MCF 10A (cell line): ENCODE measurements at regions not wholly inside any gene's neighbourhood (a gene's known extent, or its start where the extent isn't known, plus 50 kb on each side); places are given as distances from the start of the nearest gene placed in this dataset.

Experiments used
- BruUV-seq: library from RNA; stranded (reverse); fragments of 400-500 nt; replicated peaks from 2 replicates; lab custom pipeline; 2021; lab: Mats Ljungman, UMichigan
- CTCF ChIA-PET: fragments of 300-600 bp; sonication (Branson Sonifier 250); formaldehyde crosslinking; extraction: SDS; loops from one replicate; lab custom pipeline; 2021; ENCODE audit warnings: antibody characterized with exemption, inconsistent platforms; lab: Yijun Ruan, JAX
- POLR2A ChIA-PET: fragments of 300-600, 350-650 bp; sonication (Branson Sonifier 250); formaldehyde crosslinking; extraction: SDS; loops from one replicate; lab custom pipeline; 2020; ENCODE audit warnings: antibody characterized with exemption, inconsistent platforms; lab: Yijun Ruan, JAX
- DNase-seq: peaks from one replicate; pipeline ENCODE4 v3.0.0-alpha.2; 2018; ENCODE audit not compliant: unreplicated experiment
- H3K27ac Mint-ChIP-seq: one replicate; pipeline ENCODE4 v1.8.0; 2022; ENCODE audit warnings: mild to moderate bottlenecking, low read depth, mixed read lengths; ENCODE audit not compliant: unreplicated experiment
- H3K27me3 Mint-ChIP-seq: one replicate; pipeline ENCODE4 v1.8.0; 2022; ENCODE audit warnings: mixed read lengths; ENCODE audit not compliant: insufficient read depth, unreplicated experiment
- H3K36me3 Mint-ChIP-seq: one replicate; pipeline ENCODE4 v1.8.0; 2022; ENCODE audit warnings: mild to moderate bottlenecking, moderate library complexity, mixed read lengths; ENCODE audit not compliant: insufficient read depth, unreplicated experiment
- H3K4me1 Mint-ChIP-seq: one replicate; pipeline ENCODE4 v1.8.0; 2022; ENCODE audit warnings: mixed read lengths; ENCODE audit not compliant: insufficient read depth, unreplicated experiment
- H3K4me3 Mint-ChIP-seq: one replicate; pipeline ENCODE4 v1.8.0; 2022; ENCODE audit warnings: mild to moderate bottlenecking, moderate library complexity, mixed read lengths; ENCODE audit not compliant: unreplicated experiment
- H3K9me3 Mint-ChIP-seq: one replicate; pipeline ENCODE4 v1.8.0; 2022; ENCODE audit warnings: mixed read lengths; ENCODE audit not compliant: unreplicated experiment
- CTCF ChIP-seq: fragments of 200-600 bp; IDR thresholded peaks from one replicate; pipeline ENCODE4 v1.8.0; 2022; ENCODE audit warnings: antibody characterized with exemption, mild to moderate bottlenecking; ENCODE audit not compliant: unreplicated experiment
- intact Hi-C: fragments of 100-400 bp; cut with micrococcal nuclease; formaldehyde crosslinking; loops from 2 replicates; pipeline ENCODE4 v1.14.1; 2022

DNA sequence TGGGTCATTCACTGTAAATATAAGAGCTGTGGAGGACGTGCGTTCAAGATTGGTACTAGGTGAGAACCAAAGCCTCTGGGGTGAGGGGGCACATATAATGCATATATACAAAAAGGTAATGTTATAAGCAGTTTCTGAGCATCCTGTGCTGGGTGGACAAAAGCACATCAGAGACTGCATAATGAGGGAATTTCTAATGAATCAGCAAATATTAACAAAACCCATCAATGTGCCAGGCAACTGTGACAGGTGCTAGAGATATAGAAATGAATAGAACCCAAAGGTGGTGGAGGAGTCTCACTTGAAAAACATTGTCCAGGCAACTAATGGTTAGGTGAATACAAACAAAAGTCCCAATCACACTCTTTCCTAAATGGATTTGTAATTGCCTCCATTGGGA lies 74.7 kb downstream of the GPR65 start:
- H3K9me3 Mint-ChIP-seq, result no peaks in the 10 kb centered on the region
- CTCF ChIA-PET, result no interaction called here
- no TSS peak for BruUV-seq
- no peaks in the 10 kb centered on the region for H3K36me3 Mint-ChIP-seq
- no peak overlapping the region for H3K4me3 Mint-ChIP-seq
- POLR2A ChIA-PET, result no interaction called here
- no peaks in the 10 kb centered on the region for H3K4me1 Mint-ChIP-seq
- no peak for TF ChIP-seq CTCF
- peaks cover 26% of the 10 kb centered on the region for H3K27me3 Mint-ChIP-seq
- H3K27ac Mint-ChIP-seq, result no peak overlapping the region
- DNase-seq, result no peak
- intact Hi-C loops, result no loop called here

DNA sequence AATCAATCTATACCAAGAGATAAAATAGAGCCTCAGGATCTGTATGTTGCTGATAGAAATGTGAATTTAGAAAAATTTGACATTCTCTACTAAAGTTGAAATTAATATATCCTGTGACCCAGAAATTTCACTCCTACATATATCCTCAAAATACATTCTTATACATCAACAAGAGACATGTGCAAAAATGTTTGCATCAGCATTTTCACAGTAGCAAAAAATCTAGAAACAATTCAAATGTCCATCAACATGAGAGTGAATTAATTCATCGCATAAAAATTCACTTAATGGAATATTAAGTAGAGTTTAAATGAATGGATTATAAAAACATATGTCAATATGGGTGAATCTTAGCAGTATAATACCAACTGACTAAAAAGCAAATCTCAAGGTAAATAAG lies 80.8 kb downstream of the GPR65 start:
- BruUV-seq, result no TSS peak
- ChIA-PET POLR2A (no interaction called here), CTCF (no interaction called here)
- Mint-ChIP-seq H3K4me3 (no peak overlapping the region), H3K27ac (no peak overlapping the region), H3K36me3 (no peaks in the 10 kb centered on the region), H3K9me3 (no peaks in the 10 kb centered on the region), H3K4me1 (no peaks in the 10 kb centered on the region), H3K27me3 (peaks cover 12% of the 10 kb centered on the region)
- no peak for DNase-seq
- intact Hi-C loops, result no loop called here
- no peak for TF ChIP-seq CTCF

DNA sequence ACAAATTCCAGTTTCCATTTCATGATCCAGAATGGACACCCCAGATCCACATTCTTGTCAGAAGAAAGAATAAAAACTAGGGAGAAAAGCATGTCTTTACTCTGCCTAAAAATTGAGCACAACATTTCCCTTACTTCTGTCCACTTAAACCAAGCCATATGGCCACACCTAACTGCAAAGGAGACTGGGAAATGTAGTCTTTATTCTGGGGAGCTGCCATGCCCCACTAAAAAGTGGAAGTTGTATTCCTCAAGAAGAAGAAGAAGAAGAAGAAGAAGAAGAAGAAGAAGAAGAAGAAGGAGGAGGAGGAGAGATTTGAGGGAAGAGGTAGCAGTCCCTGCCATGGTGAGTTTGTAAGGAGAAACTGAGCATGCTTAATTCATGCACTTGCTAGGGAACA lies 84.5 kb downstream of the GPR65 start:
- TF ChIP-seq CTCF, result no peak
- intact Hi-C loops, result no loop called here
- no peaks in the 10 kb centered on the region for H3K36me3 Mint-ChIP-seq
- no peaks in the 10 kb centered on the region for H3K4me1 Mint-ChIP-seq
- BruUV-seq, result no TSS peak
- POLR2A ChIA-PET, result no interaction called here
- H3K27me3 Mint-ChIP-seq, result peaks cover 20% of the 10 kb centered on the region
- no peaks in the 10 kb centered on the region for H3K9me3 Mint-ChIP-seq
- no peak overlapping the region for H3K27ac Mint-ChIP-seq
- H3K4me3 Mint-ChIP-seq, result no peak overlapping the region
- no peak for DNase-seq
- CTCF ChIA-PET, result no interaction called here

- BruUV-seq, result no TSS peak
- Mint-ChIP-seq H3K36me3 (no peaks in the 10 kb centered on the region), H3K27ac (no peak overlapping the region), H3K9me3 (no peaks in the 10 kb centered on the region), H3K27me3 (peaks cover 21% of the 10 kb centered on the region), H3K4me3 (no peak overlapping the region), H3K4me1 (no peaks in the 10 kb centered on the region)
- ChIA-PET CTCF (no interaction called here), POLR2A (no interaction called here)
- intact Hi-C loops, result no loop called here
- no peak for DNase-seq
- no peak for TF ChIP-seq CTCF
Measured at GRCh38 chr14:88092529-88092928, 87.6 kb downstream of the GPR65 start.
